NCI-H146 treated with DMSO at 0.1 percent for 48 hours (cell line): ENCODE measurements at regions not wholly inside any gene's neighbourhood (a gene's known extent, or its start where the extent isn't known, plus 50 kb on each side); places are given as distances from the start of the nearest gene placed in this dataset.
"Not testable (repeated sequence)": the region's sequence is repeated elsewhere in the genome, so short reads cannot be mapped to it uniquely, and the experiment has no call there.

ENCODE experiments used
- DNase-seq: peaks from one replicate; lab custom pipeline; 2025; ENCODE audit not compliant: unreplicated experiment; lab: John Stamatoyannopoulos, UW

DNA sequence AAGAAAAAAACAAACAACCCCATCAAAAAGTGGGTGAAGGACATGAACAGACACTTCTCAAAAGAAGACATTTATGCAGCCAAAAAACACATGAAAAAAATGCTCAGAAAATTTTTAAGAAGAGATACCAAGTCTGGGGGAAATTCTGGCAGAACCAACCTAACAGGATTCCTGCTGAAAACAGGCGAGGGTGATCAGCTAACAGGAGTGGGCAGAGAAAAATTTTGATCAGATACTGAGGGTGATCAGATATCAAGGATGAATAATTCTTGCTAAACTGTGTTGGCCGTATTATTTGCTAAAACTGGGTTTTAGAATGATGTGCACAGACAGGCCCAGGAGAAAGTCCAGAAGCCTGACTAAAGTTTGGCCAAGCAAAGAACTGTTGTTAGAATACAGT, 557.3 kb downstream of the CD109 start:
- no peak for DNase-seq

DNA sequence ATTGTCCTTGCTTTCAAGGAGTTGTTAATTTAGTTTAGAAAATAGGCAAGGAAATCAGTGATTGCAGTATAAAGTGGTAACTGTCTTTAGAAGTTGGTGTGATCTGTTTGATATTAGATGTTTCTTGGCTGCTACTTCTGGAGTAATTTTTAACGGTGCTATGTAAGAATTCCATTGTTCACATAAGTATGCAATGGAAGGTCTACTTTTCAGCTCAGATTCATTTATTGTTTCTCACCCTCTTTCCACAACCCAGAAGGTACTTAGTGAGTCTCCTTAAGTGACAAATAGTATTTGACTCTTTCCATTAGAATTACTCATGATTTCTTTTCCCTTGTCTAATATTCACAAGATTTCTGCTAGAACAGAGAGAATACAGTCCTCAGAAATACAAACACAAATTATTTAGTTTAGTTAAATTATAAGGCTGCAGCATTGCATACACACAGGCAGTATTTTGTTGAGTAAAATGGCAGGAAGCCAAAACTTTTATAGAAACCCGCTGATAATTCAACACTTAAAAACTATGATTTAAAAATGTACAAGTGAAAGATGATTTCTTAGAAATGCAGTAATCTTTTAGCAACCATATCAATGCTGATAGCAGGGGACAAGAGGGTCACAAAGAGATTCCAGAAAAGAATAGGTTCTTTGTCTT, 554.3 kb downstream of the CD109 start:
- no peak for DNase-seq

DNA sequence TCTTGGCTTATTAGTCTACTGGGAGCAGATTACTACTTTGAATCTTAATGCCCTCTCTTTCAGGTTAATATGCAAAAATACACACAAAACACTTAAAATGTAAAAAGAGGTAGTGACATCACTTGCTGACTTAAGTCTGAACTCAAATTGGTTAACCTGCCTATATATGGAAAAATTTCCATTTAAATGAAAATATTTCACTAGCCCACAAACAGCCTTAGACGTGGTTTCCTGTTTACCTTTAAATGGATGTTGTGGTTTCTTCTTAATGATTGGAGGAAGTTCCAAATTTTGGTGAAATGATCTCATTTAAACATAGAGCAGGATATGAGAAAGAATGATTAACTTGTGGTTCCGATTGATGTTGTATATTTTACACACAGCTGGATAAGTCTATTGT, 553.7 kb downstream of the CD109 start:
- DNase-seq, result no peak

DNA sequence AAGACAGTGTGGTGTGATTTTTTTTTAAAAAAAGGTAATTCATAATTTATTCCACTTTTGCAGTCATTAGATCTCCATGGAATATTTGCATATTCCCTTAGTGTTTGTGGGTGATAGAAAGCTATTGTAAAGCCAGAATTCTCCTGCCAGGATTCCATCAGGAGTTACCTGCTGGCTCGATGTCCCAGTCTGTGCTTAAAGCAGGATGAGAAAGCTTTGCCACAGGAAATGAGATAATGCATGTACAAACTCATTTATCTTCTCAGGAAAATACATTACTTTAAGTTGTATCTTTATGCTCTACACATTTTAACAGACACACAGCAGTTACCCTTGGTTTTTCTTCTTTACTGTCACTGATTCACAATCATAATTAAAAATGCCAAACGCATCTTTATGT, 553.0 kb downstream of the CD109 start:
- no peak for DNase-seq

DNA sequence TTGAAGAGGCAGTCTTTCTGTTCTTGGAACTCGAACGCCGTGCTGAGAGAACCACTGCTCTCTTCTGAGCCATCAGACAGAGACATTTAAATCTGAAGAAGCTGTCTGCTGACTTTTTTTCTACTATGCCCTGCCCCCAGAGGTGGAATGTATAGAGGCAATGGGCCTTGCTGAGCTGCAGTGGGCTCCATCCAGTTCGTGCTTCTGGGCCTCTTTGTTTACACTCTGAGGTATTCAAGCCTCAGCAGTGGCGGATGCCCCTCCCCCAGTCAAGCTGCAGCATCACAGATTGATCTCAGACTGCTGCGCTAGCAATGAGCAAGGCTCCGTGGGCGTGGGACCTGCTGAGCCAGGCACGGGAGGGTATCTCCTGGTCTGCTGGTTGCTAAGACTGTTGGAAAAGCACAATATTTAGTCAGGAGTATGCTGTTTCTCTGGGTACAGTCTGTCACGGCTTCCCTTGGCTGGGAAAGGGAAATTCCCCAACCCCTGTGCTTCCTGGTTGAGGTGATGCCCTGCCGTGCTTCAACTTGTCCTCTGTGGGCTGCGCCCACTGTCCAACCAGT, 526.8 kb downstream of the CD109 start:
- DNase-seq, result no peak

DNA sequence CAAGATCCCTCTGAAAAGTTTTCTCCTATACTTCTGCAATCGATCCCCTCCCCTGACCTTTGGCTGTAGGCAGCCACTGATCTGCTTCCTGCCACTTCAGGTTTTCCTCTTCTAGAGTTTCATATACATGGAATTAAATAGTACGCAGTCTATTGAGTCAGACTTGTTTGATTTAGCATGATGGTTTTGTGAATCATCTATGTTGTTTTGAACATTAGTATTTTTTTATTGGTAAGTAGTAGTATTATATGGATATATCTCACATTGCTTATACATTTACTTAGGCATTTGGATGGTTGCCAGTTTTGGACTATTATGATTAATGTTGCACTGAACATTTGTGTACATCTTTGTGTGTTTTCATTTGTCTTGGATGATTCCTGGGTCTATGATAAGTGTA, 518.0 kb downstream of the CD109 start:
- no peak for DNase-seq

DNA sequence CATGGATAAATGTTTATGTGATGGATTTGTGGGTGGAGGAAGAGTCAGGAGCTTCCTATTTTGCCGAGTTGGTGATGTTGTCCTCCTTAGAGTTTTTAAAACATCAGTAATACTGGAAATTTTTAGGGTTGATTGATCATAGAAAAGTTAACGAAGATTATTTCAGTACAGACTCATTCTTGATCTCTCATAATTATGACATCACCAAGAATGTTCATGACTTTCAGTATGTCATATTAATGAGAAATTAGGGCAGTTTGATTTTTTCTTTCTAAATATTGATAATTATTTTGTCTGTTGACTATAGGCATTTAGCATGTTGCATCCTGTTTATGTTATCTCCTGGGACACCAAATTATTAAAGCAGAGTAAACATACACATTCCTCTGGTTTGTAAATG, 512.2 kb downstream of the CD109 start:
- no peak for DNase-seq

DNA sequence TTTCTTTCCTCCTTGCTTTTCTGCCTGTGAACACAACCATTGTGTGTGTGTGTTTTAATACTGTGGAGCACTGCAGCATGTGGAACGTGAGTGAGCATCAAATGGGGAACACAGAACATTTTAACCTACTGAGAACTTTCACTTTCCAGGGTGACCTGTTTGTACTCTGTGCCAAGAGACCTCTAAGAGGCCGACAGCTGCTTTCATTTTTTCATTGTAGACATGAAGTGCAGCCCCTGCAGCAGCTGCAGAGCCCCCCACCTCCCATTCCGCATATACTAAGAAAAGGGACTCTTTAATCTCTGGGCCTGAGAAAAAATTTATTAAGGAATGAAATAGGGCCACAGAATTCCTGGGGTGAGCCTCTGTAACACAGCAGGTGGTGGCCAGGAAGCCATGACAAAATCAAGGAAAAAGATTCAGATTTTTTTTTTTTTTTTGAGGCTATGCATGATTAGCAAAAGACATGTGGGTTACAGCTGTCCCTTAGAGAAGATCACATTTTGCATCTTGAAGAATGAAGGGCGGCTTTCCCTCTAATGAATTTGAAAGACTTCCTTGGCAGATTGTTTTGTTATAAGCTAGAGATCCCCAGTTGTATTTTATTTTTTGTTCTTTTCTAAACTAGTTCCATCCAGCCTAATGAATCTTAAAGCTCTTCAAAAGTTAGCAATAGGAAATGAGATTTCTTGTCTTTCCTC, 503.4 kb downstream of the CD109 start:
- DNase-seq, result no peak

DNA sequence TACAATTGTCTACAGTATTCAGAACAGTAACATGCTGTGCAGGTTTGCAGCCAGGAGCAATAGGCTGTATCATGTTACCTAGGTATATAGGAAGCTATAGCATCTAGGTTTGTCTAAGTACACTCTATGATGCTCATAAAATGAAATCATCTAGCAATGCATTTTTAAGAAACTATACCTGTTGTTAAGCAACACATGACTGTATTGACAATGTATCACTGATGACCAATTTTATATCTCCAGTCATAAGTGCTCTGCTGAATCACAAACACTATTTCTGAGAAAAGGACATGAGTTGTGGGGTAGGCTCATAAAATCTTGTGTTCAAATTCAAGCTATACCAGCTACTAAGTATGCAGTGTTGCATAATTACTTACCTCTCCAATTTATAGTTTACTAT, 501.3 kb downstream of the CD109 start:
- DNase-seq, result no peak

DNA sequence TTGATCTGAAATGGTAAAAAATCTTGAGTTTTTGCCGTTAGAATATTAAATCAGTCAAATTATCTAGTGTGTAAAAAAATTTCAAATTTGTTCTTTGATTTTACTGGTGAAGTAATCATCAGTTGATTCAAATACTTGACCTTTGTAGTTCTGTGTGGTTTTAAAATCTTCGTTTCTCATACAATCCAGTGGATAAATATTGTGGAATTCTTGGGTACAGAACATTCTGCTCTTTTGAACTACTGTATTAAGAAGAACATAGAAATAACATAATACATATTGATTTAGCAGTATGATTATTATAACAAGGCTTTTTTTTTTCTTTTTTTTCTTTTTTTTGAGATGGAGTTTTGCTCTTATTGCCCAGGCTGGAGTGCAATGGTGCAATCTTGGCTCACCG, 491.8 kb downstream of the CD109 start:
- no peak for DNase-seq

DNA sequence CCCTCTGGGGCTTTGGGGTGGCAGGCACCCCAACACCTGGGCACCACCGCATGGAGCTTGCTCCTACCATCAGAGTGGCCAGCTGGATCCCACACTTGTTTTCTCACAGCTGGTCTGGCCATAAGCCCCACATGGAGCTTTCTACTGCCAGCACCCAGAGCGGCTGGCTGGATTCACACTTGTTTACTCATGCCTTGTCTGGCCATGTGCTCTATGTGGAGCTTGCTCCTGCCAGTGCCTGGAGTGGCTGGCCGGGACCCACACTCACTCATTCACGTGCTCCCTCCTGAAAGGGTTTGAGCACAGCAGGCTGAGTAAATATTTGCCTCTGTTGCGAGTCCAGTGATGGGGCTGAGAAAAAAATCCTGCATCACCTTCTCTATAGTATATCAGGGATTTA, 487.0 kb downstream of the CD109 start:
- DNase-seq, result no peak

DNA sequence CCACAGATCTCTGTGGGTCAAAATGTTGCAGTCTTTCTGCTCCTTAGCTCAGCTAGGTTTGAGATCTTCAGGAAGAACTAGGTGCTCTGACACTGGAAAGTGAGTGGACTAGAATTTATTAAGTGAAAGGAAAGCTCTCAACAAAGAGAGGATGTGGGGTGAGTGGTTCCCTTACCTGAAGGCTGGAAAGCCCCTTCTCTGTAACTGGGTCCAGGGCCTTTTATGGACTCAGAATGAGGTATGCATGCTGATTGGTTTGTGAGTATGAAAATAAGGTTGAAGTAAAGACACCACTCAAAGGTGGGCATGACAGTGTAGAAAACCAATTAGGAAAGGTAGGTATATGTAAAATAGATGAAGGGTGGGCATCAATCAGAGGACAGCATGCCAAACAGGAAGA, 485.5 kb downstream of the CD109 start:
- no peak for DNase-seq

DNA sequence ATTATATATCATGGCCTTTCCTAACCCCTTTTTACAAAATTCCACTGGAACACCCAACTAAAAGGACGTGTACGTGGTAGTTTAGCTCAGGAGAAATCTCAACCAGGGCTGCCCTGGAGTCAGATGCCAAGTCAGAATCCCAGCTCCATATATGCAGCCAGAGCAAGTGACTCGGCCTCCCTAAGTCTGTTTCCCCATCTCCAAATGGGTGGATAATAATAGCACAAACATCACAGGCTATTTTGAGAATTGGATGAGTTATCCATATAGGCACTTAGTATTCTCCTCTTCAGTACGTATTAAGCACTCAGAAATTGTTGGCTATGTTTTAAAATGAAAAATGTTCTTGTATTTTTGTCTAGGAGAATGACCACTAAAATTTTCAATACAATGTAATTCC, 481.5 kb downstream of the CD109 start:
- DNase-seq, result no peak

DNA sequence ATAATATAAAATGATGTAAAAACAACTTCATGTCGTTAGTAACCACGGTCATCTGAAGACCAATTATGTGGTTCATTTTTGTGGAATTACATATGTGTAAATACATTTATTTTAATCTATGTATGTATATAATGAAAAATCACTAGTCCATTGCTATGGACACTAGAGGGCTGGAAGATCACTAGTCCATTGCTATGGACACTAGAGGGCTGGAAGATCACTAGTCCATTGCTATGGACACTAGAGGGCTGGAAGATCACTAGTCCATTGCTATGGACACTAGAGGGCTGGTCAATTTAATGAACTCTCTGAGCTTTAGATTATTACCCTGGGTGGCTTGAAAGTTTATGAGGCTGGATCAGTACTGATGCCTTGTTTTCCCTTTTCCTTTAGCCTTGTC, 474.5 kb downstream of the CD109 start:
- not testable (repeated sequence) for DNase-seq

DNA sequence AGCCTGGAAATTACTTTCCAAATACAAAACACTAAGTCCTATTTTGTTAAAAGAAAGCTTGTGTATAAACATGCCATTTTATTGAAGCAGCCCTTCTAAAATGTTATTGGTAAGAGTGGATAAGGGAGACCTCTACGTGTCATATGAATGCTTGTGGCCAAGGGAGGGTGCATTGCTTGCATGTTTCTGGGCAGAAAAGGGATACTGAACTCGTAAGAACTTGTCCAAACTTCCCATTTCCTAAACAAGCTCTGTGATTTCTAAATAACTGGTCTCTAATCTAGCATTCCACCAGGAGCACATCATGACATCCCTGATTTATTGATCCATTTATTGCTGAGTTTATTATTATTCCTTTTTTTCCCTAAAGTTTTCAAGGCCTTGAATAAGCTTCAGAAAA, 474.1 kb downstream of the CD109 start:
- DNase-seq, result no peak

DNA sequence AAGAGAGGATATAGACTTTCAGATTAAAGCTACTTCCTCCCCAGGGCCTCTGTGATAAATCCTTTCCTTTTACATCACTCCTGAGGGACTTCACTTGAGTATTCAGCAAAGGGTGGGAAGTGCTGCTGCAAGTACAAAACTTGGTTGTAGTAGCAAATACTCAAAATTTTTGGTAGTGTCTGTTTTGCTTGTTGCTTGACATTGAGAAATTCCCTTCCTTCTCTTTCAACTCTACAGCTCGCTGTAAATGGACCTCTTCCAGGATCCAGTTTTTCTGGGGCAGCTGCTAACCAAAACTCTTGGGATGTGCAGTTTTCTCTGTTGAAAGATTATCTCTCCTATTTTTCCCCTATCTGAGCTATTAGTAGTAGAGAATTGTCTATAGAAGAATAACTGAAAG, 472.0 kb downstream of the CD109 start:
- no peak for DNase-seq

DNA sequence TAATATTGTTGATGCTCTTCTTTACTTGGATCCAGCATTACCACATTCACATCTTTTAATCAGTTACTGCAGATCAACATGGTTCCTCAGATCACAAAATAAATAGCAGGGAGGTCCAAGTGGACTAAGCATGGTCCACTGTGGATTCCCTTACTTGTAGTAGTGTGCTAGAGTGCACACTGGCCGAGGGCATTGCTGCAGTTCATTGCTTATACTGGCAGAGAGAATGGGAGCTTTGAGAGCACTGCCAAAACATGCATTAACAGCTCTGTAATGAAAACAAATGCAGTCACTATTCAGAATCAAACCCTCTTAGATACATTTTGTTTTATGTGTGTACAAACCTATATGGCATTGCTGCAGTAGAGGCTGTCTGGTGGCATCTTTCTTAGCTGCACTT, 471.5 kb downstream of the CD109 start:
- DNase-seq, result no peak

DNA sequence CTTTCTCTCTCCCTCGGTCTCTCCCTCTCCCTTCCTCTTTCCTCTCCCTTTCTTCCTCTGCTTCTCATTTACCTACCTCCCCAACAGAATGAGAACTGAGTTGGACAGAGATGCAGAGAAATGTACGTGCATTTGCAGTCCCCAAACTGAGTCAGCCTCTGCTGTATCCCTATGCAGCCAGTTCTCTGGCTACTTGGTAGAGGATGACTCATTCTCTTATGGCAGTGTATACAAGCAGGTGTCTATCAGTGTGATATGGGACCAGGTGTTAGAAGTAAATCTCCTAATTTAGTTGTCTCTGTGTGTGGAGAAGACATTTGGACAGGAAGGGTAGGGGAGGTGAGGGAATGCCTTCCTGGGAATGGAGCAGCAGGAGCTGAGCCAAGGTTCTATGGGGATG, 470.8 kb downstream of the CD109 start:
- DNase-seq, result no peak

DNA sequence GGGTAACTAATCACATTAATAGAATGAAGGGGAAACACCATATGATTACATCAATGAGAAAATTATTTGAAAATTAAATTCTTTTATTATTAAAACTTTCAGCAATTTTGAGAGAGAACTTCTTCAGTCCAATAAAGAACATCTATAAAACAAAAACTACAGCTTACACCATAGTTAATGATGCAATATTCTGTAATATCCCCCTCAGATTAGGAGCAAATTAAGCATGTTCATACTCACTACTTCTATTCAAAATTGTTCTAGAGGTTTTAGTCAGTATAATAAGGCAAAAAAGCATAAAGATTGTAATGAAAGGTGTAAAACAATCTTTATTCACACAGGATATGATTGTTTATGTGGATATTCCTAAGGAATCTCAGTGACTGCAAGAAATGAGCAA, 465.4 kb downstream of the CD109 start:
- no peak for DNase-seq

DNA sequence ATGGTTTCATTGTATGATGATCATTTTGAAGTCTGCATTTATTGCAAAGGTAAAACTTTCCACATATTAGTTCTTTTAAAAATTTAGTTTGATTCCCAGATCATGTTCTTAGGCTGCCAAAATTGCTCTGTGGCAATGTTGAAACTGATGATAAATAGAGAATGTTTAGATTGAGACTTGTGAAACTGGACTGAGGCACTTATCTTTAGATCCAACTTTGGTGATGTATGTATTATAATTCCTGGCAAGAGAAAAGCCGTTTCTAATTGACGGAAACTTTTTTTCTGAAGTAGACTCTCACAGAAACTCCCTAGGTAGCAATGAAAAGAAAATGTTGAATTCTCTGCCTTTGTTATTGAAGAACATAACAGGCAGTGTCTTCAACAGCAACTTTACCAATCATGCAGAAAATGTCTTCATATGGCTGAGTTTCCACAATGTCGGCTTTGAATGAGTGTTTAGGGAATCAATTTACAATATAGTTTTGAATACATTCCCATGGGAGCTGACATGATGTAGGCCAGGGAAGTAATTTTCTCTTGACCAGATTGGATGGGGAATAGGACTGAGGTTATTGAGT, 456.2 kb downstream of the CD109 start:
- no peak for DNase-seq

DNA sequence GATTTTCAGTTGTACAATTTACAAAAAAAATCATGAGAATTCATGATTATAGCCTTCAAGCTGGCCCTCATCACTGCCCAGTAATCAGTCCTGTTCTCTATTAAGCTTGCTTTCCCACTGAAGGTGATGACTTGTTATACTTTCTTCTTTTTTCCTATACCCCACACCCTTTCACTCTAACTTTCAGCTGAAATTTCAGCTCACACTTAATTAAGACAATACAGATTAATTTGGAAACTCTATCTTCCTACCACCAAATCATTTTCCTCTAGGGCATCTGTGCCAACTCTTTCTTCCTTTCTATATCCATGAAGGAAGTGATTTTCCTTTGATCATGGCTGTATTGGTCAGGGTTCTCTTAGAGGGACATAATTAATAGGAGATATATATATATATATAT, 449.9 kb downstream of the CD109 start:
- DNase-seq, result no peak

DNA sequence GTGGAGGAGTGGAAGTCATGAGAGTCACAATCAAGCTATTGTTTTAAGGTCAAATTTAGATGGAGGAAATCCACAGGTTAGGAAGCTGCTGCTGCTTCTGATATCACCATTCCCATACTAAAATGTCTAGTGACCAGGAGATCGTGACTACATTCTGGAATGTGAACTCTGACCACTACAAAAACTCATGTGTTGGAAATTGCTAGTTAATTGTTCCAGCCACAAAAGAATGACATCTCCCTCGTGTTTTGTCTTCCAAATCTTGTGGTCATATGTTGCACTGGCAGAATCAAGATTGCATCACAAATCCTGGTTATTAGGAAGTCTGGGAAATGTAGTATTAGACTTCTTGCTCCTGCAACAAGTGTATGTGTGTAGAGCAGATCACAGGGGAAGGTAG, 441.9 kb downstream of the CD109 start:
- DNase-seq, result no peak
